ENCODE measurements at regions not wholly inside any gene's neighbourhood (a gene's known extent, or its start where the extent isn't known, plus 50 kb on each side); places are given as distances from the start of the nearest gene placed in this dataset.
"Not testable (repeated sequence)": the region's sequence is repeated elsewhere in the genome, so short reads cannot be mapped to it uniquely, and the experiment has no call there.

- TF ChIP-seq EZH2phosphoT487 (IDR thresholded peaks at IDR 0.05; ENCODE audit: borderline replicate concordance); MAX (IDR thresholded peaks at IDR 0.05); CTCF (IDR thresholded peaks at IDR 0.05 in 2 of 3, conservative IDR thresholded peaks at IDR 0.05 in 1 of 3; ENCODE audit: borderline replicate concordance in 1 of 3, insufficient read depth in 1 of 3, low read depth in 2 of 3, low read length in 2 of 3); YY1 (IDR thresholded peaks at IDR 0.05; ENCODE audit: extremely low read depth, insufficient replicate concordance, low read depth, low read length); EZH2 (IDR thresholded peaks at IDR 0.05): not testable (repeated sequence)
Measured at GRCh38 chr16:33631713-33632112, 172.3 kb downstream of the TP53TG3F start.

All from HCT116 (cell line).